Tibial nerve (tissue), 4 donors: ENCODE measurements at regions not wholly inside any gene's neighbourhood (a gene's known extent, or its start where the extent isn't known, plus 50 kb on each side); places are given as distances from the start of the nearest gene placed in this dataset.

Source experiments
- DNase-seq, 2 donors: peaks; one replicate each; pipeline ENCODE4 v3.0.0-alpha.2; 2019; ENCODE audit warnings: low spot score in 2 of 2
- H3K27ac ChIP-seq, 4 donors: fragments of 200-600 bp; sonication (generic) in 3 of 4; one replicate each; pipeline ENCODE4 v1.5.1; 2017 to 2019; ENCODE audit warnings: mild to moderate bottlenecking in 1 of 4
- H3K27me3 ChIP-seq, 2 donors: fragments of 200-600 bp; sonication (generic) in 1 of 2; one replicate each; pipeline versions ENCODE4 v1.5.1 to v1.6.0; 2017 to 2019
- H3K36me3 ChIP-seq, 3 donors: fragments of 200-600 bp; sonication (generic); one replicate each; pipeline ENCODE4 v1.5.1; 2018 to 2019
- H3K4me1 ChIP-seq, 4 donors: fragments of 200-600 bp; sonication (generic) in 3 of 4; one replicate each; pipeline ENCODE4 v1.5.1; 2017 to 2019
- H3K4me3 ChIP-seq, 4 donors: fragments of 200-600 bp; sonication (generic) in 3 of 4; one replicate each; pipeline ENCODE4 v1.5.1; 2017 to 2019; ENCODE audit warnings: mild to moderate bottlenecking in 1 of 4, moderate library complexity in 1 of 4
- H3K9me3 ChIP-seq, 4 donors: fragments of 200-600 bp; sonication (generic) in 3 of 4; one replicate each; pipeline ENCODE4 v1.5.1; 2017 to 2019
- CTCF ChIP-seq, 5 experiments: fragments of 200-600 bp in 3 of 5; fragments of 450-650 bp in 2 of 5; sonication (generic) in 3 of 5; IDR thresholded peaks; one replicate each; pipeline ENCODE4 v1.5.1; 2016 to 2019; ENCODE audit warnings: antibody characterized with exemption in 5 of 5, mild to moderate bottlenecking in 3 of 5, moderate library complexity in 2 of 5
- EP300 ChIP-seq, 2 donors: sonication (generic); formaldehyde crosslinking; IDR thresholded peaks; one replicate each; pipeline ENCODE4 v1.6.1; 2017; ENCODE audit warnings: antibody characterized with exemption in 2 of 2, mild to moderate bottlenecking in 1 of 2
- POLR2A ChIP-seq, 2 donors: fragments of 450-650 bp; IDR thresholded peaks; one replicate each; pipeline ENCODE4 v1.6.1; 2017; ENCODE audit warnings: antibody characterized with exemption in 2 of 2, mild to moderate bottlenecking in 2 of 2, moderate library complexity in 2 of 2
- WGBS, 2 donors: methylation state at CpG; one replicate each; pipeline ENCODE4 v1.1.5; 2018; 5-methylcytosine and 5-hydroxymethylcytosine counted together

- no peak for DNase-seq
- 69 to 71% methylated on average over 1 of the region's 1 CpG for WGBS, 2 donors
- Histone ChIP-seq H3K4me3 (no peak overlapping the region), H3K4me1 (peaks cover 0 to 4% (median 0%) of the 10 kb centered on the region in 4 donors), H3K36me3 (no peaks in the 10 kb centered on the region), H3K9me3 (no peaks in the 10 kb centered on the region), H3K27me3 (no peaks in the 10 kb centered on the region), H3K27ac (no peak overlapping the region)
- no peak for TF ChIP-seq POLR2A (IDR thresholded peaks at IDR 0.05)
- TF ChIP-seq CTCF (IDR thresholded peaks at IDR 0.05), result no peak
- TF ChIP-seq EP300 (IDR thresholded peaks at IDR 0.05), result no peak
These were observed 203.1 kb upstream of the ATP6AP2 start for GRCh38 chrX:40377684-40378083.

- Histone ChIP-seq H3K27me3 (no peaks in the 10 kb centered on the region), H3K9me3 (no peaks in the 10 kb centered on the region), H3K36me3 (no peaks in the 10 kb centered on the region), H3K4me1 (no peaks in the 10 kb centered on the region), H3K27ac (no peak overlapping the region), H3K4me3 (no peak overlapping the region)
- 86% methylated on average over 2 of the region's 2 CpGs; no CpG with 5 or more reads in 1 of the 2 donors for WGBS, 2 donors
- DNase-seq, result no peak
- no peak for TF ChIP-seq POLR2A (IDR thresholded peaks at IDR 0.05)
- TF ChIP-seq CTCF (IDR thresholded peaks at IDR 0.05), result no peak
- TF ChIP-seq EP300 (IDR thresholded peaks at IDR 0.05), result no peak
These were observed 206.3 kb upstream of the ATP6AP2 start for GRCh38 chrX:40374486-40374885.

DNA sequence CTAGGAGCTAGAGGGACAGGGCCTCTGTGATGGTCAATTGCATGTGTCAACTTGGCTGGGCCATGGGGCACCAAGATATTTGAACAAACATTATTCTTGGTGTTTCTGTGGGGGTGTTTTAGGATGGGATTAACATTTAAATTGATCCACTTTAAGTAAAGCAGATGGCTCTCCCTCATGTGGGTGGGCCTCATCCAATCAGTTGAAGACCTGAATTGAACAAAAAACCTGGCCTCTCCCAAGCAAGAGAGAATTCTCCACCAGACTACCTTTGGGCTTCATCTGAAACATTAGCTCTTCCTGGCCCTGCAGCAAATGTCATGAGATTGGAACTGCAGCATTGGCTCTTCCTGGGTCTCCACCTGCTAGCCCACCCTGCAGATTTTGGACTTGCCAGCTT lies 207.1 kb upstream of the ATP6AP2 start:
- no peak overlapping the region for H3K4me3 ChIP-seq
- no peak overlapping the region for H3K27ac ChIP-seq
- no peaks in the 10 kb centered on the region for H3K36me3 ChIP-seq
- TF ChIP-seq CTCF (IDR thresholded peaks at IDR 0.05) (no peak), POLR2A (IDR thresholded peaks at IDR 0.05) (no peak), EP300 (IDR thresholded peaks at IDR 0.05) (no peak)
- H3K27me3 ChIP-seq, result no peaks in the 10 kb centered on the region
- no peaks in the 10 kb centered on the region for H3K9me3 ChIP-seq
- no peaks in the 10 kb centered on the region for H3K4me1 ChIP-seq
- DNase-seq, result no peak

- Histone ChIP-seq H3K27ac (no peak overlapping the region), H3K9me3 (no peaks in the 10 kb centered on the region), H3K27me3 (no peaks in the 10 kb centered on the region), H3K4me3 (no peak overlapping the region), H3K36me3 (no peaks in the 10 kb centered on the region), H3K4me1 (no peaks in the 10 kb centered on the region)
- DNase-seq, result no peak
- no peak for TF ChIP-seq POLR2A (IDR thresholded peaks at IDR 0.05)
- TF ChIP-seq EP300 (IDR thresholded peaks at IDR 0.05), result no peak
- no peak for TF ChIP-seq CTCF (IDR thresholded peaks at IDR 0.05)
- WGBS, 2 donors, result 91 to 95% methylated on average over 4 of the region's 4 CpGs
These were observed 207.7 kb upstream of the ATP6AP2 start for GRCh38 chrX:40373025-40373424.

- Histone ChIP-seq H3K27ac (no peak overlapping the region), H3K9me3 (no peaks in the 10 kb centered on the region), H3K36me3 (no peaks in the 10 kb centered on the region), H3K27me3 (no peaks in the 10 kb centered on the region), H3K4me3 (no peak overlapping the region), H3K4me1 (no peaks in the 10 kb centered on the region)
- WGBS, 2 donors, result 66 to 78% methylated on average over 4 to 6 of the region's 6 CpGs
- DNase-seq, result no peak
- TF ChIP-seq EP300 (IDR thresholded peaks at IDR 0.05) (no peak), CTCF (IDR thresholded peaks at IDR 0.05) (no peak), POLR2A (IDR thresholded peaks at IDR 0.05) (no peak)
These were observed 209.4 kb upstream of the ATP6AP2 start for GRCh38 chrX:40371376-40371775.
